Neural progenitor cell (in vitro differentiated cells): ENCODE measurements at regions not wholly inside any gene's neighbourhood (a gene's known extent, or its start where the extent isn't known, plus 50 kb on each side); places are given as distances from the start of the nearest gene placed in this dataset.

ENCODE experiments used
- DNase-seq: peaks from one replicate; pipeline ENCODE4 v3.0.0-alpha.2; 2016; ENCODE audit warnings: low spot score
- H2AFZ ChIP-seq: fragments of 200-600 bp; sonication (generic); replicated peaks from 2 replicates; pipeline ENCODE4 v1.6.1; 2016; ENCODE audit warnings: antibody characterized with exemption
- H3F3A ChIP-seq: fragments of 200-600 bp; sonication (generic); 2 replicates; pipeline ENCODE4 v1.6.1; 2016; ENCODE audit warnings: antibody characterized with exemption, low read depth
- H3K27ac ChIP-seq: fragments of 200-600 bp; sonication (generic); 2 replicates; pipeline ENCODE4 v1.5.1; 2016; ENCODE audit warnings: mild to moderate bottlenecking
- H3K27me3 ChIP-seq: fragments of 200-600 bp; sonication (generic); 2 replicates; pipeline ENCODE4 v1.6.1; 2016; ENCODE audit warnings: mild to moderate bottlenecking, moderate library complexity
- H3K36me3 ChIP-seq: fragments of 200-600 bp; sonication (generic); 2 replicates; pipeline ENCODE4 v1.5.1; 2016
- H3K4me1 ChIP-seq: fragments of 200-600 bp; sonication (generic); 2 replicates; pipeline ENCODE4 v1.6.1; 2016; ENCODE audit warnings: mixed run types
- H3K4me2 ChIP-seq: fragments of 200-600 bp; sonication (generic); 2 replicates; pipeline ENCODE4 v1.6.1; 2016
- H3K4me3 ChIP-seq: fragments of 200-600 bp; sonication (generic); 2 replicates; pipeline ENCODE4 v1.5.1; 2016
- H3K79me2 ChIP-seq: fragments of 200-600 bp; sonication (generic); 2 replicates; pipeline ENCODE4 v1.6.1; 2016; ENCODE audit warnings: low read depth
- H3K9ac ChIP-seq: fragments of 200-600 bp; sonication (generic); 2 replicates; pipeline ENCODE4 v1.6.1; 2016
- H3K9me3 ChIP-seq: fragments of 200-600 bp; sonication (generic); 2 replicates; pipeline ENCODE4 v1.5.1; 2016; ENCODE audit warnings: low read depth
- H4K20me1 ChIP-seq: fragments of 200-600 bp; sonication (generic); 2 replicates; pipeline ENCODE4 v1.6.1; 2016; ENCODE audit warnings: low read depth
- H3K27ac Mint-ChIP-seq: 3 replicates; pipeline ENCODE4 v1.8.0; 2021; ENCODE audit warnings: mixed read lengths
- H3K27me3 Mint-ChIP-seq: 2 replicates; pipeline ENCODE4 v1.8.0; 2022; ENCODE audit warnings: low read depth, mild to moderate bottlenecking, inconsistent platforms, moderate library complexity, mixed read lengths; ENCODE audit not compliant: insufficient read depth
- H3K36me3 Mint-ChIP-seq: 3 replicates; pipeline ENCODE4 v1.8.0; 2021; ENCODE audit warnings: mixed read lengths
- H3K4me1 Mint-ChIP-seq: 3 replicates; pipeline ENCODE4 v1.8.0; 2021; ENCODE audit warnings: mixed read lengths
- H3K4me3 Mint-ChIP-seq: 3 replicates; pipeline ENCODE4 v1.8.0; 2021; ENCODE audit warnings: mild to moderate bottlenecking, moderate library complexity, mixed read lengths
- H3K9me3 Mint-ChIP-seq: 3 replicates; pipeline ENCODE4 v1.8.0; 2020; ENCODE audit warnings: mixed read lengths
- EZH2 ChIP-seq: fragments of 200-600 bp; sonication (generic); IDR thresholded peaks from 2 replicates; pipeline ENCODE4 v1.6.1; 2017; ENCODE audit warnings: antibody characterized with exemption, mild to moderate bottlenecking, moderate library complexity
- EZH2phosphoT487 ChIP-seq: fragments of 200-600 bp; sonication (generic); IDR thresholded peaks from 2 replicates; pipeline ENCODE4 v1.6.1; 2017; ENCODE audit warnings: antibody characterized with exemption
- TF ChIP-seq, protein P1 (sequence below): fragments of 200-600 bp; sonication (generic); IDR thresholded peaks from 2 replicates; pipeline ENCODE4 v1.5.1; 2017; ENCODE audit warnings: antibody characterized with exemption, mild to moderate bottlenecking

GRCh38 chr15:97165205-97165604 lies 795.3 kb upstream of the ARRDC4 start:
- H3K4me3 Mint-ChIP-seq = no peak overlapping the region
- H3K9ac ChIP-seq = no peak overlapping the region
- peaks cover 21% of the 10 kb centered on the region for H3K4me1 Mint-ChIP-seq
- no peak overlapping the region for H3K4me3 ChIP-seq
- H3K36me3 ChIP-seq = no peaks in the 10 kb centered on the region
- H3K4me2 ChIP-seq = no peak overlapping the region
- no peak for DNase-seq
- peaks cover 6% of the 10 kb centered on the region for H3K4me1 ChIP-seq
- no peak overlapping the region for H2AFZ ChIP-seq
- H3K79me2 ChIP-seq = no peaks in the 10 kb centered on the region
- no peaks in the 10 kb centered on the region for H3F3A ChIP-seq
- peaks cover 2% of the 10 kb centered on the region for H3K9me3 Mint-ChIP-seq
- TF ChIP-seq EZH2phosphoT487 = no peak
- TF ChIP-seq EZH2 = no peak
- TF ChIP-seq, protein P1, sequence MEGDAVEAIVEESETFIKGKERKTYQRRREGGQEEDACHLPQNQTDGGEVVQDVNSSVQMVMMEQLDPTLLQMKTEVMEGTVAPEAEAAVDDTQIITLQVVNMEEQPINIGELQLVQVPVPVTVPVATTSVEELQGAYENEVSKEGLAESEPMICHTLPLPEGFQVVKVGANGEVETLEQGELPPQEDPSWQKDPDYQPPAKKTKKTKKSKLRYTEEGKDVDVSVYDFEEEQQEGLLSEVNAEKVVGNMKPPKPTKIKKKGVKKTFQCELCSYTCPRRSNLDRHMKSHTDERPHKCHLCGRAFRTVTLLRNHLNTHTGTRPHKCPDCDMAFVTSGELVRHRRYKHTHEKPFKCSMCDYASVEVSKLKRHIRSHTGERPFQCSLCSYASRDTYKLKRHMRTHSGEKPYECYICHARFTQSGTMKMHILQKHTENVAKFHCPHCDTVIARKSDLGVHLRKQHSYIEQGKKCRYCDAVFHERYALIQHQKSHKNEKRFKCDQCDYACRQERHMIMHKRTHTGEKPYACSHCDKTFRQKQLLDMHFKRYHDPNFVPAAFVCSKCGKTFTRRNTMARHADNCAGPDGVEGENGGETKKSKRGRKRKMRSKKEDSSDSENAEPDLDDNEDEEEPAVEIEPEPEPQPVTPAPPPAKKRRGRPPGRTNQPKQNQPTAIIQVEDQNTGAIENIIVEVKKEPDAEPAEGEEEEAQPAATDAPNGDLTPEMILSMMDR = no peak
- no peaks in the 10 kb centered on the region for H4K20me1 ChIP-seq
- no peak overlapping the region for H3K27ac ChIP-seq
- H3K27me3 ChIP-seq = no peaks in the 10 kb centered on the region
- H3K27me3 Mint-ChIP-seq = peaks cover 3% of the 10 kb centered on the region
- no peak overlapping the region for H3K27ac Mint-ChIP-seq
- no peaks in the 10 kb centered on the region for H3K36me3 Mint-ChIP-seq
- H3K9me3 ChIP-seq = no peaks in the 10 kb centered on the region

DNA sequence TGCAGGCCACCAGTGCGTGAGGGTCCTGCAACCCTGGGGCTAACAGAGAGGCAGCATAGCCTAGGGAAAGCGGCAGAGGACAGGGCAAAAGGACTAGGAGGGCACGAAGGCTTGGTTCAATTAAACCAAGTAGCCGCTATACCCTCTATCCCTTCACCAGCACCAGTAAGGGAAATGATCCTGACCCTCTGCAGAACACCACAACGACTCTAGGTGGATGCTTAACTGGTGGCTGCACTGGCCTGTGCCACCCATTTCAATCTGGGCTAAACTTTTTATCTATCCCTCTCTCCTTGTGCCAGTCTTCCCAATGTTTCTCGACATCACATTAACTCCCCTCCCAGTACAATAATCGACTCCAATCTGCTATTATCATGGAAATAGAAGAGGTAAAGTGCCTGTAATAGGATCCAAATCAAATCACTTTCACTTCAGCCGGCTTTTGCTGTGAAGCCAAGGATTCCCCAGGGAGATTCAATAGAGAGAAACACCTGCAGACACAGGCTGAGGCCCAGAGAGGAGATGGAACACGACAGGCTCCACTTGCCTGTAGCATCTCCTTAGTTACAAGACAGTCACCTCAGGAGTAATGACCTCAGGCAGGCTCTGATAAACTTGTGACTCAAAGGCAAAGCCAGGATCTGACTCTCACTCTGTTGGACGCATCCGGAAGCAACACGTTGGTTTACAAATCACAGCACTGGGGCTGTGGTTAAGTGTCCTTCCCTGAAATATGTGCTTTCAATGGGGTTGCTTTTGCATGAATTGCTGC lies 791.6 kb upstream of the ARRDC4 start:
- H3K9me3 ChIP-seq = no peaks in the 10 kb centered on the region
- H3K36me3 ChIP-seq = no peaks in the 10 kb centered on the region
- Mint-ChIP-seq H3K9me3 (peaks cover 5% of the 10 kb centered on the region), H3K36me3 (no peaks in the 10 kb centered on the region), H3K4me1 (peaks cover 24% of the 10 kb centered on the region), H3K27ac (no peak overlapping the region), H3K27me3 (no peaks in the 10 kb centered on the region), H3K4me3 (no peak overlapping the region)
- H3K4me1 ChIP-seq = peaks cover 6% of the 10 kb centered on the region
- DNase-seq = peak; percentile 48
- H3K4me2 ChIP-seq = peak overlapping the region; percentile 26
- TF ChIP-seq, protein P1 = no peak
- TF ChIP-seq EZH2phosphoT487 (no peak), EZH2 (no peak)
- no peaks in the 10 kb centered on the region for H4K20me1 ChIP-seq
- no peaks in the 10 kb centered on the region for H3K27me3 ChIP-seq
- no peaks in the 10 kb centered on the region for H3K79me2 ChIP-seq
- H3K9ac ChIP-seq = no peak overlapping the region
- H3F3A ChIP-seq = no peaks in the 10 kb centered on the region
- H3K4me3 ChIP-seq = no peak overlapping the region
- no peak overlapping the region for H2AFZ ChIP-seq
- H3K27ac ChIP-seq = no peak overlapping the region

DNA sequence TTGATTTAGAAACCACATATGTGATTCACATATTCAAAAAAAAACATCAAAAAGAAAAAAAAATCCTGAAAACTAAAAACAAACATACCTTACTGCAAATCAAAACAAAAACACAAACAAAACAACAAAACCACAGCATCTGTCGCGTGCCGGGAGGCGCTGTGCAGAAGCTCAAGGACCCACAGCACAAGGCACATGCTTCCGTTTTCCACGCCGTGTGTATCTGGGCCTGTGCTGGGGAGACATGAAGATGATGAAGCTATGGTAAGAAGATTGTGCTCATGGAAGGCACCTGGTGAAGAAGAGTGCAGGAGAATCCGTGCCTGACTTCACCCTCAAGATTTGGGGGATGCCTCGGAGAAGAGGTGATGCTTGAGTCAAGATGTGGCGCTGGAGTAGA lies 788.9 kb upstream of the ARRDC4 start:
- Histone ChIP-seq H3K4me1 (peaks cover 7% of the 10 kb centered on the region), H2AFZ (no peak overlapping the region), H3K4me3 (no peak overlapping the region), H3K36me3 (no peaks in the 10 kb centered on the region), H3F3A (no peaks in the 10 kb centered on the region), H3K4me2 (no peak overlapping the region), H4K20me1 (no peaks in the 10 kb centered on the region), H3K79me2 (no peaks in the 10 kb centered on the region), H3K27me3 (no peaks in the 10 kb centered on the region), H3K9me3 (no peaks in the 10 kb centered on the region), H3K9ac (no peak overlapping the region), H3K27ac (no peak overlapping the region)
- no peak overlapping the region for H3K27ac Mint-ChIP-seq
- peaks cover 4% of the 10 kb centered on the region for H3K9me3 Mint-ChIP-seq
- TF ChIP-seq, protein P1 = no peak
- TF ChIP-seq EZH2 (no peak), EZH2phosphoT487 (no peak)
- H3K4me3 Mint-ChIP-seq = no peak overlapping the region
- DNase-seq = no peak
- peaks cover 29% of the 10 kb centered on the region for H3K4me1 Mint-ChIP-seq
- no peaks in the 10 kb centered on the region for H3K27me3 Mint-ChIP-seq
- no peaks in the 10 kb centered on the region for H3K36me3 Mint-ChIP-seq
